Activated CD4-positive, alpha-beta memory T cell treated with anti-CD3 and anti-CD28 coated beads for 36 hours (primary cell): ENCODE measurements at regions not wholly inside any gene's neighbourhood (a gene's known extent, or its start where the extent isn't known, plus 50 kb on each side); places are given as distances from the start of the nearest gene placed in this dataset.
"Not testable (repeated sequence)": the region's sequence is repeated elsewhere in the genome, so short reads cannot be mapped to it uniquely, and the experiment has no call there.

Experiments
- CTCF ChIA-PET: fragments of 350-600 bp; sonication (Branson Sonifier 250); formaldehyde crosslinking; loops from one replicate; lab custom pipeline; 2021; ENCODE audit warnings: antibody characterized with exemption, inconsistent platforms; lab: Charles Lee
- POLR2A ChIA-PET: fragments of 350-600 bp; sonication (Branson Sonifier 250); formaldehyde crosslinking; loops from one replicate; lab custom pipeline; 2021; ENCODE audit warnings: antibody characterized with exemption; lab: Charles Lee
- DNase-seq: peaks from one replicate; pipeline ENCODE4 v3.0.0-alpha.2; 2020
- H3K27ac Mint-ChIP-seq: one replicate; pipeline ENCODE4 v1.8.0; 2021; ENCODE audit warnings: mixed read lengths
- H3K27me3 Mint-ChIP-seq: one replicate; pipeline ENCODE4 v1.8.0; 2021; ENCODE audit warnings: mixed read lengths
- H3K36me3 Mint-ChIP-seq: one replicate; pipeline ENCODE4 v1.8.0; 2021; ENCODE audit warnings: mixed read lengths
- H3K4me1 Mint-ChIP-seq: one replicate; pipeline ENCODE4 v1.8.0; 2021; ENCODE audit warnings: low read depth, mixed read lengths
- H3K4me3 Mint-ChIP-seq: one replicate; pipeline ENCODE4 v1.8.0; 2021; ENCODE audit warnings: mild to moderate bottlenecking, mixed read lengths
- H3K9me3 Mint-ChIP-seq: one replicate; pipeline ENCODE4 v1.8.0; 2021; ENCODE audit warnings: mixed read lengths
- intact Hi-C: fragments of 100-400 bp; cut with micrococcal nuclease; formaldehyde crosslinking; loops from one replicate; pipeline ENCODE4 v1.15.1; 2023

- Mint-ChIP-seq H3K27ac (no peak overlapping the region), H3K4me1 (no peaks in the 10 kb centered on the region), H3K9me3 (peaks cover 20% of the 10 kb centered on the region), H3K4me3 (no peak overlapping the region), H3K36me3 (no peaks in the 10 kb centered on the region), H3K27me3 (no peaks in the 10 kb centered on the region)
- no peak for DNase-seq
- CTCF ChIA-PET, result no interaction called here
- intact Hi-C loops, result no loop called here
- POLR2A ChIA-PET, result no interaction called here
These were observed 262.1 kb upstream of the FBXO33 start for GRCh38 chr14:39694341-39694740.

- ChIA-PET POLR2A (no interaction called here), CTCF (no interaction called here)
- peaks cover 6% of the 10 kb centered on the region for H3K9me3 Mint-ChIP-seq
- H3K4me1 Mint-ChIP-seq, result peaks cover 15% of the 10 kb centered on the region
- H3K4me3 Mint-ChIP-seq, result no peak overlapping the region
- intact Hi-C loops, result no loop called here
- DNase-seq, result no peak
- no peaks in the 10 kb centered on the region for H3K27me3 Mint-ChIP-seq
- no peak overlapping the region for H3K27ac Mint-ChIP-seq
- no peaks in the 10 kb centered on the region for H3K36me3 Mint-ChIP-seq
These were observed 251.5 kb upstream of the FBXO33 start for GRCh38 chr14:39683691-39684260.

DNA sequence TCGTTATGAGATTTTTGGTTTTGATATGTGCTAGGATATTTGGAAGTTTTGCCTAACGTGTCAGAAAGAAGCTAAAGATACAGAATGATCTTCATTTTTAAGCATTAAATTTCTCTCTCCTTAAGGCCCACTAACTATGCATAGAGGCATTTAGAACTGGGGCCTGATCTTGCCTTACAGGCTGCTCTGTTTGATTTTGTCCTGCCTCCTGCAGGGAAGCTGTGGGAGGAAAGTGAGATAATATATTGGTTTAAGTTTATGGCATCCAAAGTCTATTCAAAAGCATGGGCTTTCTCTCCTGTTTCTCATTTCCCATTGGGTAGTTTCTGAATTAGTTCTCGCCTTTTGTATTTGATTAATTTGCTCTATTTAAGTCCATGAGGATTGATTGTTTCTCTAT is 250.3 kb upstream of the FBXO33 start:
- H3K27me3 Mint-ChIP-seq, result no peaks in the 10 kb centered on the region
- no peak for DNase-seq
- H3K36me3 Mint-ChIP-seq, result no peaks in the 10 kb centered on the region
- peaks cover 15% of the 10 kb centered on the region for H3K4me1 Mint-ChIP-seq
- CTCF ChIA-PET, result no interaction called here
- H3K27ac Mint-ChIP-seq, result no peak overlapping the region
- H3K9me3 Mint-ChIP-seq, result peaks cover 6% of the 10 kb centered on the region
- H3K4me3 Mint-ChIP-seq, result no peak overlapping the region
- intact Hi-C loops, result no loop called here
- POLR2A ChIA-PET, result no interaction called here

DNA sequence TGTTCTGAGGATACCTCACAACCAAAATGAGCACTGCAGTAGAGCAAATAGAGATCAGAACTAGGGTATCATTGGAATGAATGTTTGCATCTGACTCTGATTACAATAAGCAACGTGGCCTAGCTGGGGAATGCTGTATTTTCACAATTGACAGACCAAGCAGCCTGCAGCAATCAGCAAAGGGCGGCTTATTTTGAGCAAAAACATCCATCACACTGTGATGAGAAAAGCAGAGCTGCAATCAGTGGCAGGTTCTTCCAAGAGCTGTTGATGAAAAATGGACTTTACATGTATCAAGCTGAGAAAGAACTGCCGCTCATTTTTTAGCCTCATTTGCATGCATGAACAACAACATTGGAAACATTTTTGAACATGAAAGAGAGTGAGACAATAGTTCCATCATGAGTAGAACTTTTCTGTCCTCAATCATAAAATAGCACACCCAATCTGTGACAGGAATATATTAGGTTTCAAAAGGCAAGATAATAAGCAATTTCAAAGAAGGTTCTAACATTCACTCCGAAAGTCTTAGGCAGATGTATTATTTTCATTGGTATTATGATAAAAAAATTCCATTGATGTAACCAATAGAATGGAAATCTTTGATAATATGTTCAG is 249.7 kb upstream of the FBXO33 start:
- peaks cover 15% of the 10 kb centered on the region for H3K4me1 Mint-ChIP-seq
- peaks cover 6% of the 10 kb centered on the region for H3K9me3 Mint-ChIP-seq
- DNase-seq, result no peak
- no peaks in the 10 kb centered on the region for H3K27me3 Mint-ChIP-seq
- H3K36me3 Mint-ChIP-seq, result no peaks in the 10 kb centered on the region
- intact Hi-C loops, result no loop called here
- ChIA-PET POLR2A (no interaction called here), CTCF (no interaction called here)
- no peak overlapping the region for H3K27ac Mint-ChIP-seq
- H3K4me3 Mint-ChIP-seq, result no peak overlapping the region

- H3K36me3 Mint-ChIP-seq, result no peaks in the 10 kb centered on the region
- no peaks in the 10 kb centered on the region for H3K27me3 Mint-ChIP-seq
- H3K9me3 Mint-ChIP-seq, result peaks cover 6% of the 10 kb centered on the region
- H3K4me1 Mint-ChIP-seq, result peaks cover 15% of the 10 kb centered on the region
- no peak overlapping the region for H3K4me3 Mint-ChIP-seq
- POLR2A ChIA-PET, result no interaction called here
- no peak overlapping the region for H3K27ac Mint-ChIP-seq
- intact Hi-C loops, result no loop called here
- no peak for DNase-seq
- CTCF ChIA-PET, result no interaction called here
These were observed 248.5 kb upstream of the FBXO33 start for GRCh38 chr14:39680777-39681176.

GRCh38 chr14:39673734-39674133 is 241.5 kb upstream of the FBXO33 start:
- Mint-ChIP-seq H3K27ac (no peak overlapping the region), H3K4me3 (no peak overlapping the region), H3K4me1 (peaks cover 2% of the 10 kb centered on the region), H3K27me3 (no peaks in the 10 kb centered on the region), H3K9me3 (peaks cover 8% of the 10 kb centered on the region), H3K36me3 (no peaks in the 10 kb centered on the region)
- POLR2A ChIA-PET, result no interaction called here
- no peak for DNase-seq
- intact Hi-C loops, result no loop called here
- CTCF ChIA-PET, result no interaction called here

DNA sequence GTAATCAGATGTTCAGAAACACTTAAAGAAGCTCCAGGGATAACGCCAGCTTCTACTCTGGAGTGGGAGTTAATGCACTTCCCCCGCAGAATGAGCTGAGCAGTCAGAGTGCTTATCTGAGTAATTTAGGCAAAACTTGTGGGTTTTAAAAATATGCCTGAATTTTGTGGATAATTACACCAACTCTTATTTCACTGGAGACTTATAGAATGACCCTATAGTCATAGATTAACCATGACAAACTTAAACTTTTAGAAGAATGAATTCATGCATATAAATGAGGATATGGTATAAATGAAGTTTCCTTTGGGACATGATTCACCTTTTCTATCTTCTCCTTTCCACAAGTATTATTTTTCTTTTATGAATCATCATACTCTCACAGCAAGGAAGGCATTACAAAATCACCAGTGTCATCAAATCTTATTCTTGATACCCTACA is 241.1 kb upstream of the FBXO33 start:
- peaks cover 7% of the 10 kb centered on the region for H3K4me1 Mint-ChIP-seq
- no peaks in the 10 kb centered on the region for H3K36me3 Mint-ChIP-seq
- intact Hi-C loops, result no loop called here
- no peak overlapping the region for H3K4me3 Mint-ChIP-seq
- H3K9me3 Mint-ChIP-seq, result peaks cover 8% of the 10 kb centered on the region
- no peaks in the 10 kb centered on the region for H3K27me3 Mint-ChIP-seq
- no peak overlapping the region for H3K27ac Mint-ChIP-seq
- ChIA-PET POLR2A (no interaction called here), CTCF (no interaction called here)
- no peak for DNase-seq

- no peaks in the 10 kb centered on the region for H3K36me3 Mint-ChIP-seq
- no peak overlapping the region for H3K27ac Mint-ChIP-seq
- H3K27me3 Mint-ChIP-seq, result no peaks in the 10 kb centered on the region
- POLR2A ChIA-PET, result no interaction called here
- CTCF ChIA-PET, result no interaction called here
- DNase-seq, result no peak
- intact Hi-C loops, result no loop called here
- H3K4me3 Mint-ChIP-seq, result no peak overlapping the region
- peaks cover 7% of the 10 kb centered on the region for H3K4me1 Mint-ChIP-seq
- H3K9me3 Mint-ChIP-seq, result peaks cover 19% of the 10 kb centered on the region
These were observed 236.2 kb upstream of the FBXO33 start for GRCh38 chr14:39668449-39668848.

DNA sequence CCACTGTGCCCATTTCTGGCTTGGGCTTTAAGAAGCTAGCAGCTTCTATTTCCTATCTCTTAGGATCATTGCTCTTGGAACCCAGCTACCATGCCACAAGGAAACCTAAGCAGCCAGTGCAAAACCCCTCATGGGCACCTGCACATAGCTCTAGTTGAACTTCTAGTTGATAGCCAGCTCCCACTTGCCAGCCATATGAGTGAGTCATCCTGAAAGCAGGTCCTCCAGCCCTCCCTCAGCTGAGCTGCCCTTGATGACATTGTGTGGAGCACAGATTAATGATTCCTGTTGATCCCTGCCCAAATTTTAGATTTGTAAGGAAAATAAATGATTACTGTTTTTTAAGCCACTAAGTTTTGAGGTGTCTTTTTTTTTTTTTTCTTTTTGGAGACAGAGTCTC is 234.2 kb upstream of the FBXO33 start:
- Mint-ChIP-seq H3K36me3 (no peaks in the 10 kb centered on the region), H3K4me1 (peaks cover 6% of the 10 kb centered on the region), H3K4me3 (no peak overlapping the region), H3K9me3 (peaks cover 37% of the 10 kb centered on the region), H3K27ac (no peak overlapping the region), H3K27me3 (no peaks in the 10 kb centered on the region)
- ChIA-PET CTCF (no interaction called here), POLR2A (no interaction called here)
- intact Hi-C loops, result no loop called here
- DNase-seq, result no peak

GRCh38 chr14:39665075-39665475 is 232.8 kb upstream of the FBXO33 start:
- intact Hi-C loops, result no loop called here
- POLR2A ChIA-PET, result no interaction called here
- Mint-ChIP-seq H3K27ac (no peak overlapping the region), H3K4me3 (no peak overlapping the region), H3K4me1 (peaks cover 6% of the 10 kb centered on the region), H3K27me3 (no peaks in the 10 kb centered on the region), H3K36me3 (no peaks in the 10 kb centered on the region), H3K9me3 (peaks cover 29% of the 10 kb centered on the region)
- CTCF ChIA-PET, result no interaction called here
- no peak for DNase-seq

DNA sequence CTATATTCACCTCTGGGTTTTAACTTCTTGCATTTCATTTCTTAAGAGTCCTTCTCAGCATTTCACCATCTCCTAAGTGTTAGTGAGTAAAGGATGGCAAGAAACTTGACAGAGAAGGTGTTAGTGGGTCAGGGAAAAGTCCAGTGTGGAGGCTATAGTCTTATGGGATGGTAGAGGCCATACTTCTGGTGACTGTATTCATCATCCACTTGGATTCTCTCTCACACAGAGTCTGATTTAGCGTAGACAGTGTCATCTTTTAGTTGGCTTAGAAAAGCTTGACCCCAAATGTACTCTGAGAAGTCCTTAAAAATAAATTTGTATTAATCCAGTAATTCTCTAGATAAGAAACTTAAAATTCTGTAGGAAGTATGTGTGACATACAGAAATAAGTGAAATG is 232.4 kb upstream of the FBXO33 start:
- H3K4me3 Mint-ChIP-seq, result no peak overlapping the region
- ChIA-PET POLR2A (no interaction called here), CTCF (no interaction called here)
- no peak for DNase-seq
- H3K36me3 Mint-ChIP-seq, result no peaks in the 10 kb centered on the region
- H3K9me3 Mint-ChIP-seq, result peaks cover 29% of the 10 kb centered on the region
- H3K4me1 Mint-ChIP-seq, result peaks cover 6% of the 10 kb centered on the region
- intact Hi-C loops, result no loop called here
- H3K27ac Mint-ChIP-seq, result no peak overlapping the region
- no peaks in the 10 kb centered on the region for H3K27me3 Mint-ChIP-seq

DNA sequence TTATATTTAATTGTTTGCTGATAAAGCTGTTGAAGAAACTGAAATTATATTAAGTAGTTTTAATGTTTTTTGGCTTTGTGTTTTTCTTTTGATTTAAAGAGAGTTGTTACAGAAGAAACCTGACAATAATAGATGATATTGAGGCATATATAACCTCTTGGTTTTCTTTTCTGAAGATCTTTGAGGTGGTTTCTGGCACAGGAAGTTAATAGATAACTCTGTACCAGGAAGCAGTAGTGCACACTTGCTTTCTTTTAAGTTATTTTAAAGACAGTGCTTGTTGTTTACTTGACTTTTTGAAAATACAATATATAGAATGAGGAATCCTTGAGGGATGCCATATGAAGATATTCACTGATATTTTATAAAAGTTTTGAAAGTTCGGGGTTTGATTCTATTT is 209.0 kb upstream of the FBXO33 start:
- H3K36me3 Mint-ChIP-seq, result peaks cover 3% of the 10 kb centered on the region
- peak overlapping the region; percentile 33 for H3K27ac Mint-ChIP-seq
- ChIA-PET POLR2A (no interaction called here), CTCF (no interaction called here)
- H3K4me3 Mint-ChIP-seq, result no peak overlapping the region
- intact Hi-C loops, result no loop called here
- no peaks in the 10 kb centered on the region for H3K27me3 Mint-ChIP-seq
- no peaks in the 10 kb centered on the region for H3K4me1 Mint-ChIP-seq
- peaks cover 32% of the 10 kb centered on the region for H3K9me3 Mint-ChIP-seq
- DNase-seq, result no peak

DNA sequence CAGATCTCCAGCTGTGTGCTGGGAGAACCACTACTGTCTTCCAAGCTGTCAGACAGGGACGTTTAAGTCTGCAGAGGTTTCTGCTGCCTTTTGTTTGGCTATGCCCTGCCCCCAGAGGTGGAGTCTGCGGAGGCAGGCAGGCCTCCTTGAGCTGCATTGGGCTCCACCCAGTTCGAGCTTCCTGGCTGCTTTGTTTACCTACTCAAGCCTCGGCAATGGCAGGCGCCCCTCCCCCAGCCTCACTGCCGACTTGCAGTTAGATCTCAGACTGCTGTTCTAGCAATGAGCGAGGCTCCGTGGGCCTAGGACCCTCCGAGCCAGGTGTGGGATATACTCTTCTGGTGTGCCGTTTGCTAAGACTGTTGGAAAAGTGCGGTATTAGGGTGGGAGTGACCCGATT is 206.8 kb upstream of the FBXO33 start:
- intact Hi-C loops, POLR2A ChIA-PET, H3K27ac Mint-ChIP-seq, H3K4me3 Mint-ChIP-seq, DNase-seq, CTCF ChIA-PET, H3K36me3 Mint-ChIP-seq, H3K4me1 Mint-ChIP-seq, H3K27me3 Mint-ChIP-seq: not testable (repeated sequence)
- peaks cover 33% of the 10 kb centered on the region for H3K9me3 Mint-ChIP-seq
